Heart right ventricle (tissue), 16 donors: ENCODE measurements at regions not wholly inside any gene's neighbourhood (a gene's known extent, or its start where the extent isn't known, plus 50 kb on each side); places are given as distances from the start of the nearest gene placed in this dataset.

Experiments used
- ATAC-seq, 8 donors: fragments of 200-7000 bp; cut with Tn5 transposase; one replicate each; pipeline ENCODE4 v1.9.1; 2020; ENCODE audit warnings: mild to moderate bottlenecking in 8 of 8, moderate library complexity in 8 of 8, moderate number of reproducible peaks in 1 of 8
- DNase-seq, 2 donors: peaks; one replicate each; pipeline ENCODE4 v3.0.0-alpha.2; 2020
- H3K27ac ChIP-seq, 10 donors: fragments of 200-600 bp; sonication (generic) in 2 of 10; one replicate each; pipeline versions ENCODE4 v1.5.0 to v1.8.0; 2020 to 2022; ENCODE audit warnings: mild to moderate bottlenecking in 3 of 10
- H3K27me3 ChIP-seq, 7 donors: fragments of 200-600 bp; one replicate each; pipeline ENCODE4 v1.8.0; 2021 to 2022; ENCODE audit warnings: mild to moderate bottlenecking in 2 of 7
- H3K36me3 ChIP-seq, 9 donors: fragments of 200-600 bp; sonication (generic) in 1 of 9; one replicate each; pipeline versions ENCODE4 v1.5.0 to v1.8.0; 2020 to 2022; ENCODE audit warnings: mild to moderate bottlenecking in 2 of 9
- H3K4me1 ChIP-seq, 9 donors: fragments of 200-600 bp; sonication (generic) in 1 of 9; one replicate each; pipeline versions ENCODE4 v1.5.0 to v1.8.0; 2020 to 2022; ENCODE audit warnings: mild to moderate bottlenecking in 4 of 9
- H3K4me3 ChIP-seq, 10 donors: fragments of 200-600 bp; sonication (generic) in 2 of 10; one replicate each; pipeline versions ENCODE4 v1.5.0 to v1.8.0; 2020 to 2022; ENCODE audit warnings: mild to moderate bottlenecking in 7 of 10, moderate library complexity in 2 of 10
- H3K9me3 ChIP-seq, 11 donors: fragments of 200-600 bp in 10 of 11; sonication (generic) in 2 of 11; one replicate each; pipeline versions ENCODE4 v1.5.0 to v1.8.0; 2013 to 2022; ENCODE audit warnings: mild to moderate bottlenecking in 2 of 11, control low read depth in 1 of 11, moderate library complexity in 1 of 11
- CTCF ChIP-seq, 9 donors: fragments of 200-600 bp; sonication (generic) in 2 of 9; IDR thresholded peaks; one replicate each; pipeline versions ENCODE4 v1.5.0 to v1.8.0; 2021 to 2022; ENCODE audit warnings: antibody characterized with exemption in 9 of 9, mild to moderate bottlenecking in 5 of 9, moderate library complexity in 1 of 9
- WGBS, 2 donors: extraction: QIAGEN DNeasy Blood & Tissue Kit; methylation state at CpG; one replicate each; pipeline ENCODE4 v1.1.7; 2013; ENCODE audit warnings: inconsistent platforms in 1 of 2; 5-methylcytosine and 5-hydroxymethylcytosine counted together
- intact Hi-C, 10 donors: fragments of 100-400 bp; cut with DNase I; formaldehyde crosslinking; loops; one replicate each; pipeline versions ENCODE4 v1.11.1 to v1.14.2; 2022
- donor health status: Arrhythmogenic right ventricular cardiomyopathy.
- donor health status: ischemic (EF 13 %, LVEDD 7.1; RV severe dilation, severe dysfunction).
- donor health status: healthy with polysubstance abuse.
- donor health status: DM: no; HTN: yes; CAD: no.
- donor health status: DM: no; HTN: no; CAD: no.
- donor health status: ischemic (EF 25% LVEDD 6.9; RV normal size, moderate dysfunction).
- donor health status: ischemic (EF 25% LVEDD 5.7; RV mildly dilated, moderate dysfunction).
- donor health status: healthy.
- donor health status: DM: yes; HTN: yes; CAD: no.
- donor health status: Ischemic cardiomyopathy.
- donor health status: ischemic (EF 35%, LVEDD 5.7; RV mildly dilated, moderate dysfunction).
- donor health status: nonischemic (EF 11% LVEDD 7.7; RV severe dilation, severe dysfunction).
- donor health status: DM: yes; HTN: yes; CAD: no.
- donor health status: PGD.
- donor health status: ischemic (EF 29% LVEDD 5.4; RV normal size, mild dysfunction).
- donor health status: nonischemic (EF 23%, LVEDD 6.1; RV moderate dilation, normal function).

- Histone ChIP-seq H3K27me3 (no peaks in the 10 kb centered on the region), H3K9me3 (no peaks in the 10 kb centered on the region), H3K4me3 (no peak overlapping the region), H3K27ac (no peak overlapping the region), H3K4me1 (peaks cover 0 to 5% (median 0%) of the 10 kb centered on the region in 9 donors), H3K36me3 (no peaks in the 10 kb centered on the region)
- TF ChIP-seq CTCF (IDR thresholded peaks at IDR 0.05): no peak
- intact Hi-C loops: loop anchor here in 7 of 10 donors (10.0 kb wide), 6 partner anchors 89 to 1019 kb away; no protein-coding TSS in a partner anchor
- no peak for DNase-seq
- 79 to 86% methylated on average over 1 of the region's 1 CpG for WGBS, 2 donors
- no peak for ATAC-seq
These were observed 134.4 kb upstream of the CDK1 start for GRCh38 chr10:60643874-60644273.

- 93 to 96% methylated on average over 1 of the region's 1 CpG for WGBS, 2 donors
- no peak for TF ChIP-seq CTCF (IDR thresholded peaks at IDR 0.05)
- H3K4me3 ChIP-seq: no peak overlapping the region
- ATAC-seq: no peak
- H3K36me3 ChIP-seq: no peaks in the 10 kb centered on the region
- H3K27ac ChIP-seq: no peak overlapping the region
- no peaks in the 10 kb centered on the region for H3K4me1 ChIP-seq
- DNase-seq: no peak
- H3K9me3 ChIP-seq: no peaks in the 10 kb centered on the region
- intact Hi-C loops: no loop called here
- H3K27me3 ChIP-seq: peaks cover 0 to 11% (median 3%) of the 10 kb centered on the region in 7 donors
These were observed 148.9 kb upstream of the CDK1 start for GRCh38 chr10:60629332-60629731.

GRCh38 chr10:60627778-60628748 is 150.2 kb upstream of the CDK1 start:
- Histone ChIP-seq H3K27ac (no peak overlapping the region), H3K4me3 (no peak overlapping the region), H3K36me3 (no peaks in the 10 kb centered on the region), H3K27me3 (peaks cover 0 to 11% (median 3%) of the 10 kb centered on the region in 7 donors), H3K9me3 (no peaks in the 10 kb centered on the region), H3K4me1 (no peaks in the 10 kb centered on the region)
- DNase-seq: no peak
- no peak for ATAC-seq
- intact Hi-C loops: no loop called here
- WGBS, 2 donors: 82% methylated on average over 6 of the region's 6 CpGs
- no peak for TF ChIP-seq CTCF (IDR thresholded peaks at IDR 0.05)

- peaks cover 0 to 9% (median 3%) of the 10 kb centered on the region in 7 donors for H3K27me3 ChIP-seq
- no peak overlapping the region for H3K27ac ChIP-seq
- TF ChIP-seq CTCF (IDR thresholded peaks at IDR 0.05): no peak
- no peaks in the 10 kb centered on the region for H3K4me1 ChIP-seq
- WGBS, 2 donors: 74 to 82% methylated on average over 1 of the region's 1 CpG
- intact Hi-C loops: no loop called here
- no peaks in the 10 kb centered on the region for H3K9me3 ChIP-seq
- ATAC-seq (no peak), DNase-seq (no peak)
- no peak overlapping the region for H3K4me3 ChIP-seq
- H3K36me3 ChIP-seq: no peaks in the 10 kb centered on the region
These were observed 152.2 kb upstream of the CDK1 start for GRCh38 chr10:60626037-60626436.
